ENCODE measurements at regions not wholly inside any gene's neighbourhood (a gene's known extent, or its start where the extent isn't known, plus 50 kb on each side); places are given as distances from the start of the nearest gene placed in this dataset.

GRCh38 chr2:195471807-195472206 lies 185.2 kb upstream of the SLC39A10 start:
- no peaks in the 10 kb centered on the region for H3K27me3 ChIP-seq (replicated peaks)
- no peaks in the 10 kb centered on the region for H3K9me3 ChIP-seq (replicated peaks)
- no peak for DNase-seq (ENCODE audit: low read depth in 1 of 2, low spot score in 2 of 2)
- H3K4me1 ChIP-seq (replicated peaks): no peaks in the 10 kb centered on the region
- no peaks in the 10 kb centered on the region for H3K36me3 ChIP-seq
- no peak overlapping the region for H3K4me3 ChIP-seq
- no peak overlapping the region for H3K27ac ChIP-seq

DNA sequence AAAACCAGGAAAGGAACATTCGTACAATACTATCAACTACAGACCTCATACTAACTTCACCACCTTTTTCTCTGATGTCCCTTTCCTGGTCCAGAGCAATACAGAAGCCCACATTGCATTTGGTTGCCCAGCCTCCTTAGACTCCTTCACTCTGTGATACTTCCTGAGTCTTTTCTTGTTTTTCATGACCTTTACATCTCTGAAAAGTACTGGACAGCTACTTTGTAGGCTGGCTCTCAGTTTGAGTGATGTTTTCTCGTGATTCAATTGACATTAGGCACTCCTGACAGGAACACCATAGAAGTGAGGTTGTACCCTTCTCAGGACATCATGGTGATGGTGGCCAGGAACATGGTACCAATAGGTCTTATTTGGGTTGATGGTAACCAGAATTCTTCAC lies 185.9 kb upstream of the SLC39A10 start:
- no peaks in the 10 kb centered on the region for H3K27me3 ChIP-seq (replicated peaks)
- no peak overlapping the region for H3K4me3 ChIP-seq
- H3K27ac ChIP-seq: no peak overlapping the region
- no peaks in the 10 kb centered on the region for H3K4me1 ChIP-seq (replicated peaks)
- H3K9me3 ChIP-seq (replicated peaks): no peaks in the 10 kb centered on the region
- DNase-seq (ENCODE audit: low read depth in 1 of 2, low spot score in 2 of 2): no peak
- no peaks in the 10 kb centered on the region for H3K36me3 ChIP-seq

DNA sequence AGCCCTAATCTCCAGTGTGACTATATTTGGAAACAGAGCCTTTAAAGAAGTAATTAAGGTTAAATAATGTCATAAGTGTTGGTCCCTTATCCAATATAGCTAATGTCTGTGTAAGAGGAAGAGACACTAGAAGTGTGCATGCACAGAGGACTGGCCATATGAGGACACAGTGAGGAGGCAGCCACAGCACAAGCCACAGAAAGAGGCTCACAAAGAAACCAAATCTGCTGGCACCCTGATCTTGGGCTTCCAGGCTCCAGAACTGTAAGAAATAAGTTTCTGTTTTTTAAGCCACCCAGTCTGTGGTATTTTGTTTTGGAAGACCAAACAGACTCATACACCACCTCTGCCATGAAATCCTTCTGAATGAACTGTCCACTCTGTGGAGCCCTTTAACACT lies 186.4 kb upstream of the SLC39A10 start:
- Histone ChIP-seq H3K4me1 (replicated peaks) (no peaks in the 10 kb centered on the region), H3K9me3 (replicated peaks) (no peaks in the 10 kb centered on the region), H3K36me3 (no peaks in the 10 kb centered on the region), H3K27ac (no peak overlapping the region), H3K4me3 (no peak overlapping the region), H3K27me3 (replicated peaks) (no peaks in the 10 kb centered on the region)
- DNase-seq (ENCODE audit: low read depth in 1 of 2, low spot score in 2 of 2): no peak

DNA sequence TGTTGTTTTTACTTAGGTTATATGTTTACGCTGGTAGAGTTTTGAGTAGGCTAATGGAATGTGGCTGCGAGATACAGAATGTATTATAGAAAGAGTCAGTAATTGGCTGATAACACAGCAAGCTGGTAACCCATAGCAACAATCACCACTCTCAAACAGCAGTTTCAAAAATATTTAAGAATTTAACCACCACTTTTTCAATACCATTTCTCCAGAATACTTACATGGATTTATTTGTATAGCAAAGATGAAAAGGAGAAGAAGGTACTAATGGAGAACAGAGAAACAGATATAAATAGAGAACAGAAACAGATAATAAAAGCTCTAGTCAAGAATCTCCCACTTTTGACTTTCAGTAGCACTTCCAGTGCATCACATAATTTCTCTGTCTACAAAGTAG lies 188.3 kb upstream of the SLC39A10 start:
- Histone ChIP-seq H3K4me3 (no peak overlapping the region), H3K36me3 (no peaks in the 10 kb centered on the region), H3K27me3 (replicated peaks) (no peaks in the 10 kb centered on the region), H3K9me3 (replicated peaks) (no peaks in the 10 kb centered on the region), H3K4me1 (replicated peaks) (no peaks in the 10 kb centered on the region), H3K27ac (no peak overlapping the region)
- no peak for DNase-seq (ENCODE audit: low read depth in 1 of 2, low spot score in 2 of 2)

DNA sequence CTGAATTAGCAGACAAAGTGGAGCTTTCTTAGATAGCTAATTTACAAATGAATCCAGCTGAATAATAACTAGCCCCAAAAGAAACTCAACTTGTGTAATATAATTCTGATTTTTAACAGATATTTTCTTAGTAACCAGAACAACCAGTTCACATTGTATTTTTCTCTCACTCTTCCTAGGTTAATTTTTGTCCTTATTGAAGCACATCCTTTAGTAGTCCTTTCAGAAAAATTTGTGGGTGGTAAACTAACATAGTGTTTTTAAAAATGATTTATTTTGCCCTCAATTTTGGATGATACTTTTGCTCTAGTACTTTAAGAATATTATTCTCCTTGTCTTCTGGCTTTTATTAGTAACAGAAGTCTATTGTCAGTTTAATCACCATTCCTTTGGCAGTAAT lies 190.6 kb upstream of the SLC39A10 start:
- DNase-seq (ENCODE audit: low read depth in 1 of 2, low spot score in 2 of 2): no peak
- Histone ChIP-seq H3K4me1 (replicated peaks) (no peaks in the 10 kb centered on the region), H3K27me3 (replicated peaks) (no peaks in the 10 kb centered on the region), H3K4me3 (no peak overlapping the region), H3K9me3 (replicated peaks) (no peaks in the 10 kb centered on the region), H3K36me3 (no peaks in the 10 kb centered on the region), H3K27ac (no peak overlapping the region)

DNA sequence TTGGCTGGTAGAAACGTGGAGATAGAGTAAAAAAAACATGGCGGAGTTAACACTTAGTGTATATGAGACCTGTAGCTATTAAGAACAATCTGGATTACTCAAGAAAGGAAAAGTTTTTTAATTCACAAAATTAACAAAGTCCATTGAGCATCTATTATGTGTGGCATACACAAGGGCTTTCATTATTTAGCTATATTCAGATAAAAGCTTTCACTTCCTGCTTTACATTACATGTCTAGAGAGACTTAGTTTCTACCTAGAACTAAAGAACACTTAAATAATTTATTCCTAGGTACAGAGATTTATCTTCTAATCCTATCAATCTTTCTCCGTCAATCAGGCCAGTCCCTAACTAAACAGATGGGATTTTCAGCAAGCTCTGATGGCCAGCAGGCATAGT lies 196.0 kb upstream of the SLC39A10 start:
- Histone ChIP-seq H3K9me3 (replicated peaks) (no peaks in the 10 kb centered on the region), H3K27me3 (replicated peaks) (no peaks in the 10 kb centered on the region), H3K36me3 (no peaks in the 10 kb centered on the region), H3K4me1 (replicated peaks) (no peaks in the 10 kb centered on the region), H3K27ac (no peak overlapping the region), H3K4me3 (no peak overlapping the region)
- no peak for DNase-seq (ENCODE audit: low read depth in 1 of 2, low spot score in 2 of 2)

DNA sequence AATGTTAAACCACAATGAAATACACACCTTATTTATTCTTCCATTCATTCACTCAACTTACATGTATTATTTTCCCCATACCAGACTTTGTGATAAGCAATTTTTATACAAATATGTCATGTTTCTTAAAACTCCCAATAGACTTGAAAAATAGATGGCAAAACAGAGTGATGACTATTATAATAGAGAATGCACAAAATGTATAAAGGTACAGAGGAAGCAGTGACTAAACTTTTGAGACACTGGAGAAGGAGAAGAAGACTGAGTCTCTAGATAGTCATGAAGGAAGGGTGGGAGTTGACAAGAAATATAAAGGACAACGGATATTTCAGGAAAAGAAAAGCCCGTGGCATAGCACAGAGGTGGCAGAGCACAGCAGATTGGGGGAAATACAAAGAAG lies 198.1 kb upstream of the SLC39A10 start:
- no peak for DNase-seq (ENCODE audit: low read depth in 1 of 2, low spot score in 2 of 2)
- Histone ChIP-seq H3K36me3 (no peaks in the 10 kb centered on the region), H3K4me1 (replicated peaks) (no peaks in the 10 kb centered on the region), H3K27ac (no peak overlapping the region), H3K4me3 (no peak overlapping the region), H3K9me3 (replicated peaks) (no peaks in the 10 kb centered on the region), H3K27me3 (replicated peaks) (no peaks in the 10 kb centered on the region; the same call in 1 of the 2 replicates)

DNA sequence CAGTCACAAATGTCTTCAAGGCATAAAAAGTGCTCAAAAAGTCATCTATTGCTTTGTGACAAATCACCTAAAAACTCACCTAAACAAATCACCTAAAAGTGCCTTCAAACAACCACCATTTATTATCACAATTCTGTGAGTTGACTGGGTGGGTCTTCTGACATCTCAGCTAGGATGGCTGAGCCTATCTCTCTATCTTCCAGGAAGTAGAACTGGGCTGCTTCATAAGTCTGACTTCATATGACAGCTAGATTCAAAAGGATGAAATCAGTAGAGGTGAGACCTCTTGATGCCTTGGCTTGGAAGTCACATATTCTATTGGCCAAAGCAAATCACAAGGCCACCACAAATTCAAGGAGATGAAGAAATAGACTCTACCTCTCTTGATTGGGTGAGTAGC lies 199.2 kb upstream of the SLC39A10 start:
- no peaks in the 10 kb centered on the region for H3K4me1 ChIP-seq (replicated peaks)
- H3K9me3 ChIP-seq (replicated peaks): no peaks in the 10 kb centered on the region
- H3K27ac ChIP-seq: no peak overlapping the region
- no peaks in the 10 kb centered on the region; the same call in 1 of the 2 replicates for H3K27me3 ChIP-seq (replicated peaks)
- no peak overlapping the region for H3K4me3 ChIP-seq
- H3K36me3 ChIP-seq: no peaks in the 10 kb centered on the region
- no peak for DNase-seq (ENCODE audit: low read depth in 1 of 2, low spot score in 2 of 2)

- Histone ChIP-seq H3K27ac (no peak overlapping the region), H3K9me3 (replicated peaks) (no peaks in the 10 kb centered on the region), H3K4me1 (replicated peaks) (no peaks in the 10 kb centered on the region), H3K4me3 (no peak overlapping the region), H3K36me3 (no peaks in the 10 kb centered on the region), H3K27me3 (replicated peaks) (no peaks in the 10 kb centered on the region; the same call in 1 of the 2 replicates)
- DNase-seq (ENCODE audit: low read depth in 1 of 2, low spot score in 2 of 2): no peak
Measured at GRCh38 chr2:195456771-195457170, 200.3 kb upstream of the SLC39A10 start.

DNA sequence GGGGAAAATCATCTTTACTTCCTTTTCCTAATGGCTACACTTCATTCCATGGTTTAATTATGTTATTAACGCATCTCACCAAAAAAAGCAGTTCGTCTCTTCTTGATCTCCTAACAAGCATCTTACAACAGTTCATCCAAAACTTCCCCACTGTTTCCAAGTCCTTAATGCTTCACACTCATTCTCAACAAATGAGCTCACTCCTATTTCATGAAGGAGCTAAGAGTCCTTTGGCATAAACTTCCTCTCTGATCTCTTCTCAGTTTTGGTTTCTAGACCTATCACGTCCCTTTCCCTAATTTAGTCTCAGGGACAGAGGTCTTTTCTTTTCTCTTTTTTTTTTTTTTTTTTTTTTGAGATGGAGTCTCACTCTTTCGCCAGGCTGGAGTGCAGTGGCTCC lies 205.9 kb upstream of the SLC39A10 start:
- no peak overlapping the region for H3K27ac ChIP-seq

DNA sequence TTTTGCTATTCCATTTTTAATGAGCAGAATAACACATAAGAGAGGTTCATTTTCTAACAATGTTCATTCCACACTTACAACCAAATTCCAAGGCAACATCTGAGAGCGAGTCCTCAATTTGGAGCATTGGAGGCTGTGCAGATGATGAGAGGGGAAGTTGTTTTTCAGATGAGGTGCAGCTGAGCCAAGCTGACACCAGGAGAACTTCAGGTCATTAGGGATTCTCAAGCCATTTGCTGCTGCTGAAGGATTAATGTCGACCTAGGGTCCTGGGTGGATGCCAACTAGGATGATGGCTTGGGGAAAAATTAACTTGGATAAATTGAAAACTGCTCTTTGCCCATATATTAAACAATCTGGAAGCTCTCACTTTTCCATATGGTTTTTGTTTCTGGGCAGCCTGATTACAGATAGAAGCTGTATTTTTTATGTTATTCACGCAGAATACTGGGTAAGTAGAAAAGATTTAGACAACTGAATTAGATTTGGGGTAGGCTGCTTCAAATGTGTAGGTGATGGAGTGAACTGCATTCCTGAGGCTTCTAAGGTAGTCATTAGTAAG lies 206.4 kb upstream of the SLC39A10 start:
- no peaks in the 10 kb centered on the region for H3K9me3 ChIP-seq (replicated peaks)
- no peaks in the 10 kb centered on the region for H3K36me3 ChIP-seq
- H3K27me3 ChIP-seq (replicated peaks): no peaks in the 10 kb centered on the region; the same call in 1 of the 2 replicates
- DNase-seq (ENCODE audit: low read depth in 1 of 2, low spot score in 2 of 2): no peak
- H3K27ac ChIP-seq: no peak overlapping the region
- H3K4me1 ChIP-seq (replicated peaks): peaks cover under 1% of the 10 kb centered on the region; the same call in 1 of the 2 replicates
- H3K4me3 ChIP-seq: no peak overlapping the region

More for the DNA sequence above, 205.9 kb upstream of the SLC39A10 start:
- H3K4me1 ChIP-seq (replicated peaks): no peaks in the 10 kb centered on the region
- H3K4me3 ChIP-seq: no peak overlapping the region
- DNase-seq (ENCODE audit: low read depth in 1 of 2, low spot score in 2 of 2): no peak
- H3K27me3 ChIP-seq (replicated peaks): no peaks in the 10 kb centered on the region; the same call in 1 of the 2 replicates
- no peaks in the 10 kb centered on the region for H3K36me3 ChIP-seq
- no peaks in the 10 kb centered on the region for H3K9me3 ChIP-seq (replicated peaks)

GRCh38 chr2:195447323-195447975 lies 209.6 kb upstream of the SLC39A10 start:
- Histone ChIP-seq H3K4me3 (no peak overlapping the region), H3K9me3 (replicated peaks) (no peaks in the 10 kb centered on the region), H3K27me3 (replicated peaks) (no peaks in the 10 kb centered on the region), H3K27ac (no peak overlapping the region), H3K36me3 (no peaks in the 10 kb centered on the region), H3K4me1 (replicated peaks) (peaks cover 4% of the 10 kb centered on the region; the same call in 1 of the 2 replicates)
- DNase-seq (ENCODE audit: low read depth in 1 of 2, low spot score in 2 of 2): no peak

GRCh38 chr2:195445639-195446038 lies 211.4 kb upstream of the SLC39A10 start:
- peak in 1 of 2 experiments; percentile 6 for DNase-seq (ENCODE audit: low read depth in 1 of 2, low spot score in 2 of 2)

DNA sequence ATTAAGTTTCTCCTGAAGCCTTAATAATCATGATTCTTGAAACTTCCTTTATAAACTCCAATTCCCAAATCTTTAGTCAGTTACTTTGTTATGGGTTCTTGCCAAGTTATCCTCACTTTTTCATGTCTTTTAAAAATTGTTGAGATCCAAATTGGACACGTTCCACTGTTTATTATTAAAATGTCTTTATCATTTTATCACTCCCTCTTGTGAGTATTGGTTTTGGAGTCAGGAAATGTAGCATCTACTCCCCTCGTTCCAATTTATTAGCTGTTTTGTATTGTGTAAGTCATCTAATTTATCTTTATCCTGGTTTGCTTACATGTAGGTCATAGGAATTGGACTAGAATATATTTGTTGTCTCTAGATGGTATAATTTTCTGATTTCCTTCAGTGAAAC lies 213.1 kb upstream of the SLC39A10 start:
- Histone ChIP-seq H3K27ac (no peak overlapping the region), H3K4me3 (no peak overlapping the region), H3K4me1 (replicated peaks) (peaks cover 4% of the 10 kb centered on the region; the same call in 1 of the 2 replicates), H3K9me3 (replicated peaks) (no peaks in the 10 kb centered on the region), H3K27me3 (replicated peaks) (no peaks in the 10 kb centered on the region), H3K36me3 (no peaks in the 10 kb centered on the region)
- no peak for DNase-seq (ENCODE audit: low read depth in 1 of 2, low spot score in 2 of 2)

More at GRCh38 chr2:195445639-195446038, 211.4 kb upstream of the SLC39A10 start:
- H3K4me1 ChIP-seq (replicated peaks): peaks cover 4% of the 10 kb centered on the region; the same call in 1 of the 2 replicates
- no peaks in the 10 kb centered on the region for H3K36me3 ChIP-seq
- no peaks in the 10 kb centered on the region for H3K9me3 ChIP-seq (replicated peaks)
- no peaks in the 10 kb centered on the region for H3K27me3 ChIP-seq (replicated peaks)
- no peak overlapping the region for H3K27ac ChIP-seq
- H3K4me3 ChIP-seq: no peak overlapping the region

Measured in SJSA1 (cell line).